Endothelial cell of umbilical vein (primary cell): ENCODE measurements at regions not wholly inside any gene's neighbourhood (a gene's known extent, or its start where the extent isn't known, plus 50 kb on each side); places are given as distances from the start of the nearest gene placed in this dataset.

Experiments
- BruUV-seq: library from RNA; stranded (reverse); fragments of 400-500 nt; replicated peaks from 2 replicates; lab custom pipeline; 2021; lab: Mats Ljungman, UMichigan
- CTCF ChIA-PET: fragments of 300-600, 350-600 bp; sonication (Branson Sonifier 250); formaldehyde crosslinking; loops from one replicate; lab custom pipeline; 2021; ENCODE audit warnings: antibody characterized with exemption, inconsistent platforms; lab: Charles Lee
- POLR2A ChIA-PET: fragments of 300-600, 350-600 bp; sonication (Branson Sonifier 250); formaldehyde crosslinking; loops from one replicate; lab custom pipeline; 2021; ENCODE audit warnings: antibody characterized with exemption, inconsistent platforms; lab: Charles Lee
- DNase-seq: peaks from one replicate; pipeline ENCODE4 v3.0.0-alpha.2; 2011; ENCODE audit warnings: low read depth, low spot score
- FAIRE-seq: peaks from 2 replicates; lab custom pipeline; 2011; peaks lifted over from hg19 to GRCh38; lab: Jason Lieb, UNC
- H2AFZ ChIP-seq: 2 replicates; pipeline ENCODE4 v1.6.0; 2012; ENCODE audit warnings: low read depth, low read length, control low read depth, inconsistent platforms
- H3K27ac ChIP-seq: 2 replicates; pipeline ENCODE4 v1.5.1; 2011; ENCODE audit warnings: low read depth, mild to moderate bottlenecking, control low read depth, low read length, moderate library complexity; ENCODE audit not compliant: insufficient read depth
- H3K27me3 ChIP-seq, 2 experiments: 2 replicates each; pipeline versions ENCODE4 v1.6.0 to v1.6.1; 2011; ENCODE audit warnings: low read length in 2 of 2, mixed read lengths in 1 of 2; ENCODE audit not compliant: control insufficient read depth in 2 of 2, insufficient read depth in 2 of 2
- H3K36me3 ChIP-seq, 2 experiments: 2 replicates in 1 of 2; 3 replicates in 1 of 2; pipeline ENCODE4 v1.5.1; 2011; ENCODE audit warnings: low read length in 2 of 2, mild to moderate bottlenecking in 1 of 2, moderate library complexity in 1 of 2; ENCODE audit not compliant: control insufficient read depth in 2 of 2, insufficient read depth in 2 of 2; ENCODE audit errors: extremely low read depth in 1 of 2
- H3K4me1 ChIP-seq: 3 replicates; pipeline ENCODE4 v1.5.1; 2011; ENCODE audit warnings: mild to moderate bottlenecking, low read length; ENCODE audit not compliant: control insufficient read depth, insufficient read depth; ENCODE audit errors: extremely low read depth
- H3K4me2 ChIP-seq: 2 replicates; pipeline ENCODE4 v1.6.1; 2011; ENCODE audit warnings: low read length, control low read depth, mixed read lengths; ENCODE audit not compliant: insufficient read depth
- H3K4me3 ChIP-seq, 3 experiments: fragments of 200-600 bp in 1 of 3; sonication (generic), shearing (Covaris generic) in 1 of 3; replicated peaks in 1 of 3; 2 replicates each; pipeline ENCODE4 v1.5.1; 2011 to 2016; ENCODE audit warnings: control low read depth in 3 of 3, low read length in 3 of 3, mild to moderate bottlenecking in 2 of 3, inconsistent platforms in 1 of 3, low read depth in 1 of 3, moderate library complexity in 1 of 3; ENCODE audit not compliant: insufficient read depth in 1 of 3
- H3K79me2 ChIP-seq: 2 replicates; pipeline ENCODE4 v1.6.0; 2012; ENCODE audit warnings: low read length, inconsistent platforms; ENCODE audit not compliant: control insufficient read depth, insufficient read depth
- H3K9ac ChIP-seq: replicated peaks from 2 replicates; pipeline ENCODE3; 2011; ENCODE audit warnings: low read length, control low read depth; ENCODE audit not compliant: insufficient read depth; ENCODE audit errors: extremely low read depth
- H3K9me1 ChIP-seq: replicated peaks from 3 replicates; pipeline ENCODE4 v1.6.0; 2011; ENCODE audit warnings: mild to moderate bottlenecking, low read length; ENCODE audit not compliant: control insufficient read depth, insufficient read depth; ENCODE audit errors: extremely low read depth
- H3K9me3 ChIP-seq: replicated peaks from 2 replicates; pipeline ENCODE4 v1.5.1; 2012; ENCODE audit warnings: low read length, inconsistent platforms; ENCODE audit not compliant: control insufficient read depth, insufficient read depth
- H4K20me1 ChIP-seq: replicated peaks from 2 replicates; pipeline ENCODE3; 2011; ENCODE audit warnings: mild to moderate bottlenecking, low read length; ENCODE audit not compliant: control insufficient read depth, insufficient read depth; ENCODE audit errors: extremely low read depth
- CTCF ChIP-seq, 2 donors: IDR thresholded peaks; 1 replicate in 1 of 2; 2 replicates in 1 of 2; pipeline ENCODE4 v1.5.1; 2011; ENCODE audit warnings: low read length in 2 of 2, mild to moderate bottlenecking in 2 of 2, moderate library complexity in 2 of 2, control low read depth in 1 of 2, inconsistent platforms in 1 of 2, low read depth in 1 of 2; ENCODE audit not compliant: insufficient read depth in 1 of 2; ENCODE audit errors: extremely low read depth in 1 of 2
- EZH2 ChIP-seq: IDR thresholded peaks from 2 replicates; pipeline ENCODE4 v1.6.1; 2012; ENCODE audit warnings: borderline replicate concordance, low read depth, mild to moderate bottlenecking, moderate library complexity, low read length, inconsistent platforms; ENCODE audit not compliant: severe bottlenecking
- FOS ChIP-seq: IDR thresholded peaks from 2 replicates; pipeline ENCODE4 v1.6.1; 2011; ENCODE audit warnings: mild to moderate bottlenecking, low read length, moderate library complexity, borderline replicate concordance; ENCODE audit not compliant: insufficient read depth
- JUN ChIP-seq: IDR thresholded peaks from 2 replicates; pipeline ENCODE4 v1.6.1; 2011; ENCODE audit warnings: borderline replicate concordance, low read depth; ENCODE audit not compliant: insufficient read length, insufficient read depth
- MAX ChIP-seq: IDR thresholded peaks from 2 replicates; pipeline ENCODE4 v1.6.1; 2011; ENCODE audit not compliant: insufficient read depth, insufficient read length
- MYC ChIP-seq: IDR thresholded peaks from one replicate; pipeline ENCODE4 v1.6.1; 2011; ENCODE audit warnings: mild to moderate bottlenecking, low read depth, low read length
- POLR2A ChIP-seq: IDR thresholded peaks from 2 replicates; pipeline ENCODE4 v1.6.1; 2012; ENCODE audit warnings: low read depth, mild to moderate bottlenecking, control low read depth, low read length
- POLR2AphosphoS5 ChIP-seq: IDR thresholded peaks from 2 replicates; pipeline ENCODE4 v1.6.1; 2012; ENCODE audit warnings: low read depth, mild to moderate bottlenecking, control low read depth, low read length, moderate library complexity; ENCODE audit not compliant: insufficient read depth
- dilution Hi-C: fragments of 300-500 bp; cut with MboI; formaldehyde crosslinking; loops from one replicate; pipeline ENCODE4 v1.15.0; 2019; ENCODE audit warnings: low sequenced_read_pairs; ENCODE audit not compliant: extremely low pct_ligation_motif_present
- intact Hi-C: fragments of 100-400 bp; cut with micrococcal nuclease; formaldehyde crosslinking; loops from one replicate; pipeline ENCODE4 v1.10.0; 2022

GRCh38 chr5:98608052-98608451, 165.4 kb upstream of the RGMB start:
- H3K27ac ChIP-seq = no peak overlapping the region
- POLR2A ChIA-PET = no interaction called here
- dilution Hi-C loops = no loop called here
- H2AFZ ChIP-seq = no peak overlapping the region
- no peak overlapping the region for H3K9ac ChIP-seq
- FAIRE-seq (no peak), DNase-seq (no peak)
- no peaks in the 10 kb centered on the region for H4K20me1 ChIP-seq
- H3K4me2 ChIP-seq = no peak overlapping the region
- no peaks in the 10 kb centered on the region for H3K27me3 ChIP-seq
- BruUV-seq = no TSS peak
- TF ChIP-seq JUN (no peak), CTCF (IDR thresholded peaks at IDR 0.05; ENCODE audit: extremely low read depth in 1 of 2, insufficient read depth in 1 of 2, low read depth in 1 of 2, low read length in 2 of 2) (no peak), MAX (no peak), POLR2AphosphoS5 (no peak), EZH2 (no peak), POLR2A (no peak), FOS (no peak), MYC (no peak)
- H3K79me2 ChIP-seq = no peaks in the 10 kb centered on the region
- intact Hi-C loops = no loop called here
- no peaks in the 10 kb centered on the region for H3K4me1 ChIP-seq
- no peaks in the 10 kb centered on the region for H3K9me3 ChIP-seq
- CTCF ChIA-PET = interaction anchor here (0.6 kb wide), 1 partner anchor 10 kb away, joined by 3 read pairs; no protein-coding TSS in a partner anchor
- no peak overlapping the region for H3K4me3 ChIP-seq
- no peaks in the 10 kb centered on the region for H3K36me3 ChIP-seq
- H3K9me1 ChIP-seq = no peaks in the 10 kb centered on the region
